PC-3 (cell line): ENCODE measurements at regions not wholly inside any gene's neighbourhood (a gene's known extent, or its start where the extent isn't known, plus 50 kb on each side); places are given as distances from the start of the nearest gene placed in this dataset.

Experiments
- ATAC-seq: fragments of 200-7000 bp; cut with Tn5 transposase; 2 replicates; pipeline ENCODE4 v1.9.1; 2020; ENCODE audit warnings: mild to moderate bottlenecking, moderate library complexity
- BruUV-seq: library from RNA; stranded (reverse); fragments of 400-500 nt; replicated peaks from 2 replicates; lab custom pipeline; 2021; lab: Mats Ljungman, UMichigan
- CTCF ChIA-PET: fragments of 300-600 bp; sonication (Branson Sonifier 250); formaldehyde crosslinking; loops from one replicate; lab custom pipeline; 2022; ENCODE audit warnings: antibody characterized with exemption; lab: Charles Lee
- POLR2A ChIA-PET: fragments of 300-600 bp; sonication (Branson Sonifier 250); formaldehyde crosslinking; loops from one replicate; lab custom pipeline; 2022; ENCODE audit warnings: antibody characterized with exemption; ENCODE audit not compliant: unreplicated experiment; lab: Charles Lee
- DNase-seq: peaks from one replicate; pipeline ENCODE4 v3.0.0-alpha.2; 2015
- H2AFZ ChIP-seq: fragments of 300-600 bp; sonication (generic); 2 replicates; pipeline ENCODE4 v1.6.0; 2016; ENCODE audit warnings: antibody characterized with exemption, low read length
- H3F3A ChIP-seq: fragments of 300-600 bp; sonication (generic); one replicate; pipeline ENCODE4 v1.6.0; 2017; ENCODE audit warnings: antibody characterized with exemption, low read length, control low read depth, mild to moderate bottlenecking; ENCODE audit not compliant: unreplicated experiment
- H3K27ac ChIP-seq: fragments of 300-600 bp; sonication (generic); 2 replicates; pipeline ENCODE4 v1.5.1; 2016; ENCODE audit warnings: mild to moderate bottlenecking, low read length
- H3K27me3 ChIP-seq: fragments of 300-600 bp; sonication (generic); 2 replicates; pipeline ENCODE4 v1.6.1; 2016; ENCODE audit warnings: low read length, mixed read lengths
- H3K36me3 ChIP-seq: fragments of 300-600 bp; sonication (generic); 2 replicates; pipeline ENCODE4 v1.6.1; 2016; ENCODE audit warnings: low read depth, mixed run types, low read length, mixed read lengths
- H3K4me1 ChIP-seq: fragments of 300-600 bp; sonication (generic); 2 replicates; pipeline ENCODE4 v1.5.1; 2016; ENCODE audit warnings: low read length; ENCODE audit not compliant: insufficient read depth
- H3K4me2 ChIP-seq: fragments of 300-600 bp; sonication (generic); 2 replicates; pipeline ENCODE4 v1.6.0; 2016; ENCODE audit warnings: low read length
- H3K4me3 ChIP-seq: fragments of 300-600 bp; sonication (generic); 2 replicates; pipeline ENCODE4 v1.5.1; 2016; ENCODE audit warnings: mild to moderate bottlenecking, low read length, mixed read lengths
- H3K79me2 ChIP-seq: fragments of 300-600 bp; sonication (generic); 2 replicates; pipeline ENCODE4 v1.6.1; 2017; ENCODE audit warnings: low read length, mixed read lengths
- H3K9ac ChIP-seq: fragments of 300-600 bp; sonication (generic); 2 replicates; pipeline ENCODE4 v1.6.0; 2016; ENCODE audit warnings: mild to moderate bottlenecking, low read length
- H3K9me2 ChIP-seq: fragments of 300-600 bp; sonication (generic); replicated peaks from 2 replicates; pipeline ENCODE4 v1.6.1; 2016; ENCODE audit warnings: mixed run types, low read length, mixed read lengths
- H3K9me3 ChIP-seq: fragments of 300-600 bp; sonication (generic); 2 replicates; pipeline ENCODE4 v1.6.1; 2016; ENCODE audit warnings: low read length, mixed read lengths
- H4K20me1 ChIP-seq: fragments of 300-600 bp; sonication (generic); 2 replicates; pipeline ENCODE4 v1.6.1; 2016; ENCODE audit warnings: low read length, mixed read lengths
- EZH2 ChIP-seq: fragments of 300-600 bp; sonication (generic); IDR thresholded peaks from one replicate; pipeline ENCODE4 v1.6.1; 2017; ENCODE audit warnings: antibody characterized with exemption, mild to moderate bottlenecking, low read length; ENCODE audit not compliant: unreplicated experiment
- EZH2phosphoT487 ChIP-seq: fragments of 300-600 bp; sonication (generic); IDR thresholded peaks from 2 replicates; pipeline ENCODE4 v1.6.1; 2018; ENCODE audit warnings: mild to moderate bottlenecking, antibody characterized with exemption, low read length, borderline replicate concordance
- intact Hi-C: fragments of 100-400 bp; cut with micrococcal nuclease; formaldehyde crosslinking; loops from 2 replicates; pipeline ENCODE4 v1.9.0; 2023
- TF ChIP-seq, protein P1 (sequence below): fragments of 300-600 bp; sonication (generic); conservative IDR thresholded peaks from 2 replicates; pipeline ENCODE4 v1.5.1; 2017; ENCODE audit warnings: antibody characterized with exemption, low read depth, mild to moderate bottlenecking, low read length

DNA sequence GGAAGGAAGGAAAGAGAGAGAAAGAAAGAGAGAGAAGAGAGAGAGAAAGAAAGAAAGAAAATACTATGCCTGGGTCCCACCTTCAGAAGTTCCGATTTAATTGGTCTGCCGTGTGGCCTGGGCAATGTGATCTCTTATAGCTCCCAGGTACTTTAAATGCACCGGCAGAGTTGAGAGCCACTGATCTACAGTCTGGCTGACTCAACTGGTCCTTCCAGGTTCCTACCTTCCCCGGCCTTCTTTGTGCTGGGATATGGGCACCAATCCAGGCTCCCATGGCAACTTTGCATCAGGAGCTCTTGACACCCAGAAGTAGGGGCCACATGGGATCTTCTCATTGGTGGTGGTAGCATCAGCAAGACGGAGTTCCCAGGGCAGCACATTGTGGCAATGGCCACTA lies 186.5 kb upstream of the ATP6AP2 start:
- Histone ChIP-seq H4K20me1 (no peaks in the 10 kb centered on the region), H3K4me3 (no peak overlapping the region), H2AFZ (no peak overlapping the region), H3F3A (no peaks in the 10 kb centered on the region), H3K9ac (no peak overlapping the region), H3K27ac (no peak overlapping the region), H3K9me2 (no peaks in the 10 kb centered on the region), H3K79me2 (no peaks in the 10 kb centered on the region), H3K4me1 (no peaks in the 10 kb centered on the region), H3K36me3 (no peaks in the 10 kb centered on the region), H3K9me3 (no peaks in the 10 kb centered on the region), H3K4me2 (no peak overlapping the region), H3K27me3 (no peaks in the 10 kb centered on the region)
- DNase-seq (no peak), ATAC-seq (no peak)
- ChIA-PET POLR2A (no interaction called here), CTCF (no interaction called here)
- TF ChIP-seq, protein P1, sequence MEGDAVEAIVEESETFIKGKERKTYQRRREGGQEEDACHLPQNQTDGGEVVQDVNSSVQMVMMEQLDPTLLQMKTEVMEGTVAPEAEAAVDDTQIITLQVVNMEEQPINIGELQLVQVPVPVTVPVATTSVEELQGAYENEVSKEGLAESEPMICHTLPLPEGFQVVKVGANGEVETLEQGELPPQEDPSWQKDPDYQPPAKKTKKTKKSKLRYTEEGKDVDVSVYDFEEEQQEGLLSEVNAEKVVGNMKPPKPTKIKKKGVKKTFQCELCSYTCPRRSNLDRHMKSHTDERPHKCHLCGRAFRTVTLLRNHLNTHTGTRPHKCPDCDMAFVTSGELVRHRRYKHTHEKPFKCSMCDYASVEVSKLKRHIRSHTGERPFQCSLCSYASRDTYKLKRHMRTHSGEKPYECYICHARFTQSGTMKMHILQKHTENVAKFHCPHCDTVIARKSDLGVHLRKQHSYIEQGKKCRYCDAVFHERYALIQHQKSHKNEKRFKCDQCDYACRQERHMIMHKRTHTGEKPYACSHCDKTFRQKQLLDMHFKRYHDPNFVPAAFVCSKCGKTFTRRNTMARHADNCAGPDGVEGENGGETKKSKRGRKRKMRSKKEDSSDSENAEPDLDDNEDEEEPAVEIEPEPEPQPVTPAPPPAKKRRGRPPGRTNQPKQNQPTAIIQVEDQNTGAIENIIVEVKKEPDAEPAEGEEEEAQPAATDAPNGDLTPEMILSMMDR: no peak
- no peak for TF ChIP-seq EZH2phosphoT487
- no peak for TF ChIP-seq EZH2
- intact Hi-C loops: no loop called here
- no TSS peak for BruUV-seq

DNA sequence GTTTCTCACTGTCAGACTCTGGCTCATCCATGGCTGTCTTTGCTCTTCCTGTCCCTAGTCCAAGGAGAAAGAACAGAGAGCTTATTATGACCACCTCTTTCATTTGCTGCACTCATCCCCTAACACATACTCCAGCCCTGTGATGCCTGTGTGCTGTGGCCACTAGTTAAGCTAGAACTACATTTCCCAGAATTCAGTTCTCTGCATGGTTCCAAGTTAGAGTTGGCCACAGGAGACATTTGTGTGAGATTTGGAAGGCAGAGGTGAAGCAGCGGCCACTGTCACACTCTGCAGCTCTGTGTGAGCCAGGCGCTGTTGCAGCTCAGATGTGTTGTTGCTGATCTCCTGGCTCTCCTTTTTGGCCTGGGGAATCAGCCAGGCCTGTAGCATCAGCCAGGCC lies 188.2 kb upstream of the ATP6AP2 start:
- no peaks in the 10 kb centered on the region for H3K36me3 ChIP-seq

DNA sequence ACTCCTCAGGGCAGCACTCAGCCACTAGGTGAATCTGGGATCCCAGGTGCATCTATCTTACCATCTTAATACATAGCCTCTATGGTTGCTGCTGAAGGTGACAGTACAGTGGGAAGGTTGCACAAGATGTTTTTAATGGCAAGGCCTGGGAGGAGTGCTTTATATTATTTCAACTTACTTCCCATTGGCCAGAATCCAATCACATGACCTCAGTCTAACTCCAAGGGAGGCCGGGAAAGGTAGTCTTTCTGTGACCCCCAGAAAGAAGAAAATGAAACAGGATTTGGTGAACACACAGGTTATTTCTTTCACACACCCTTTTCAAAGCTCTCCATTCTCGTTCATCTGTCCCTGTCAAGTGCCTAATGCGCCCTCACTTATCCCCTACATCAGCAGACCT lies 189.1 kb upstream of the ATP6AP2 start:
- Histone ChIP-seq H3K4me2 (no peak overlapping the region), H3K9ac (no peak overlapping the region), H4K20me1 (no peaks in the 10 kb centered on the region), H3K9me2 (no peaks in the 10 kb centered on the region), H3F3A (no peaks in the 10 kb centered on the region), H3K4me1 (no peaks in the 10 kb centered on the region), H3K27ac (no peak overlapping the region), H3K79me2 (no peaks in the 10 kb centered on the region), H3K4me3 (no peak overlapping the region), H3K27me3 (no peaks in the 10 kb centered on the region), H3K9me3 (no peaks in the 10 kb centered on the region), H3K36me3 (no peaks in the 10 kb centered on the region), H2AFZ (no peak overlapping the region)
- TF ChIP-seq, protein P1: no peak
- no peak for TF ChIP-seq EZH2phosphoT487
- DNase-seq (no peak), ATAC-seq (no peak)
- CTCF ChIA-PET: no interaction called here
- intact Hi-C loops: no loop called here
- BruUV-seq: no TSS peak
- POLR2A ChIA-PET: no interaction called here

More for the DNA sequence above, 188.2 kb upstream of the ATP6AP2 start:
- ATAC-seq: no peak
- H4K20me1 ChIP-seq: no peaks in the 10 kb centered on the region
- no peak for DNase-seq
- H3K79me2 ChIP-seq: no peaks in the 10 kb centered on the region
- no TSS peak for BruUV-seq
- CTCF ChIA-PET: no interaction called here
- no peak overlapping the region for H3K4me2 ChIP-seq
- H3K9ac ChIP-seq: no peak overlapping the region
- H3K27me3 ChIP-seq: no peaks in the 10 kb centered on the region
- no peaks in the 10 kb centered on the region for H3F3A ChIP-seq
- H3K9me3 ChIP-seq: no peaks in the 10 kb centered on the region
- no peaks in the 10 kb centered on the region for H3K9me2 ChIP-seq
- no peak for TF ChIP-seq EZH2
- no peak for TF ChIP-seq EZH2phosphoT487
- TF ChIP-seq, protein P1: no peak
- H3K27ac ChIP-seq: no peak overlapping the region
- no peak overlapping the region for H2AFZ ChIP-seq
- H3K4me3 ChIP-seq: no peak overlapping the region
- H3K4me1 ChIP-seq: no peaks in the 10 kb centered on the region
- intact Hi-C loops: no loop called here
- POLR2A ChIA-PET: no interaction called here
